Testis (tissue), 2 donors: ENCODE measurements at regions not wholly inside any gene's neighbourhood (a gene's known extent, or its start where the extent isn't known, plus 50 kb on each side); places are given as distances from the start of the nearest gene placed in this dataset.
"Not testable (repeated sequence)": the region's sequence is repeated elsewhere in the genome, so short reads cannot be mapped to it uniquely, and the experiment has no call there.

Source experiments
- DNase-seq: peaks from one replicate; pipeline ENCODE4 v3.0.0-alpha.2; 2019
- H3K27ac ChIP-seq, 2 donors: fragments of 200-600 bp; sonication (generic); one replicate each; pipeline ENCODE4 v1.5.1; 2019
- H3K27me3 ChIP-seq: fragments of 200-600 bp; sonication (generic); one replicate; pipeline ENCODE4 v1.5.1; 2019
- H3K36me3 ChIP-seq: fragments of 200-600 bp; sonication (generic); one replicate; pipeline ENCODE4 v1.5.1; 2017; ENCODE audit warnings: low read depth; ENCODE audit errors: missing control alignments
- H3K4me1 ChIP-seq: fragments of 200-600 bp; sonication (generic); one replicate; pipeline ENCODE4 v1.5.1; 2019
- H3K4me3 ChIP-seq, 2 donors: fragments of 200-600 bp; sonication (generic); one replicate each; pipeline ENCODE4 v1.5.1; 2017 to 2019
- H3K9me3 ChIP-seq: fragments of 200-600 bp; sonication (generic); one replicate; pipeline ENCODE4 v1.5.1; 2017
- POLR2A ChIP-seq: fragments of 450-650 bp; IDR thresholded peaks from one replicate; pipeline ENCODE4 v1.6.1; 2017; ENCODE audit warnings: antibody characterized with exemption, mild to moderate bottlenecking, moderate library complexity
- WGBS, 2 donors: methylation state at CpG; one replicate each; pipeline ENCODE4 v1.1.5; 2018; 5-methylcytosine and 5-hydroxymethylcytosine counted together
- intact Hi-C: fragments of 100-400 bp; cut with DNase I; formaldehyde crosslinking; loops from one replicate; pipeline ENCODE4 v1.15.1; 2023; ENCODE audit warnings: low total_unique reads
- TF ChIP-seq, protein P1 (sequence below), 3 experiments: fragments of 450-650 bp in 2 of 3; fragments of 200-600 bp in 1 of 3; sonication (generic) in 1 of 3; IDR thresholded peaks; one replicate each; pipeline ENCODE4 v1.5.1; 2016 to 2019; ENCODE audit warnings: antibody characterized with exemption in 3 of 3, mild to moderate bottlenecking in 2 of 3, moderate library complexity in 1 of 3

DNA sequence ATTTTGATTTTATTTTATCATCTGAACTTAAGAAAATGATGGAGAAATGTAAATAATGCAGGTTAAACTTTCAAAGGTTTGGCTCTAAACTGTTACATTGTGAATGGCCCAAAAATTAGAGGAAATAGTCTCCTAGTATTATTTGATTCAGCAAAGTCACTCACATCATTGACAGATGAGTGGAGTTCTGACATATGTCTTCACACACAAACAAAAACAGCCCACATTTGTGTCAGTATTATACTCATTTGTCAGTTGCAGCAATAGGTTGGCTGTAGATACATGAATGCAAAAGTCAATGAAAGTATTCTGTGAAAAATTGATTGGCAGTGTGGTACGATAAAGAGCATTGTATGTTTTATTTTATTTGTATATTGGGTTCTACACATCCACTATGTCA, 108.8 kb upstream of the BMPER start:
- Histone ChIP-seq H3K36me3 (no peaks in the 10 kb centered on the region), H3K4me1 (no peaks in the 10 kb centered on the region), H3K9me3 (no peaks in the 10 kb centered on the region), H3K27ac (no peak overlapping the region), H3K4me3 (no peak overlapping the region), H3K27me3 (no peaks in the 10 kb centered on the region)
- no peak for DNase-seq
- 95 to 96% methylated on average over 1 of the region's 1 CpG for WGBS, 2 donors
- intact Hi-C loops, result no loop called here
- TF ChIP-seq, protein P1, sequence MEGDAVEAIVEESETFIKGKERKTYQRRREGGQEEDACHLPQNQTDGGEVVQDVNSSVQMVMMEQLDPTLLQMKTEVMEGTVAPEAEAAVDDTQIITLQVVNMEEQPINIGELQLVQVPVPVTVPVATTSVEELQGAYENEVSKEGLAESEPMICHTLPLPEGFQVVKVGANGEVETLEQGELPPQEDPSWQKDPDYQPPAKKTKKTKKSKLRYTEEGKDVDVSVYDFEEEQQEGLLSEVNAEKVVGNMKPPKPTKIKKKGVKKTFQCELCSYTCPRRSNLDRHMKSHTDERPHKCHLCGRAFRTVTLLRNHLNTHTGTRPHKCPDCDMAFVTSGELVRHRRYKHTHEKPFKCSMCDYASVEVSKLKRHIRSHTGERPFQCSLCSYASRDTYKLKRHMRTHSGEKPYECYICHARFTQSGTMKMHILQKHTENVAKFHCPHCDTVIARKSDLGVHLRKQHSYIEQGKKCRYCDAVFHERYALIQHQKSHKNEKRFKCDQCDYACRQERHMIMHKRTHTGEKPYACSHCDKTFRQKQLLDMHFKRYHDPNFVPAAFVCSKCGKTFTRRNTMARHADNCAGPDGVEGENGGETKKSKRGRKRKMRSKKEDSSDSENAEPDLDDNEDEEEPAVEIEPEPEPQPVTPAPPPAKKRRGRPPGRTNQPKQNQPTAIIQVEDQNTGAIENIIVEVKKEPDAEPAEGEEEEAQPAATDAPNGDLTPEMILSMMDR (IDR thresholded peaks at IDR 0.05), result no peak
- no peak for TF ChIP-seq POLR2A

DNA sequence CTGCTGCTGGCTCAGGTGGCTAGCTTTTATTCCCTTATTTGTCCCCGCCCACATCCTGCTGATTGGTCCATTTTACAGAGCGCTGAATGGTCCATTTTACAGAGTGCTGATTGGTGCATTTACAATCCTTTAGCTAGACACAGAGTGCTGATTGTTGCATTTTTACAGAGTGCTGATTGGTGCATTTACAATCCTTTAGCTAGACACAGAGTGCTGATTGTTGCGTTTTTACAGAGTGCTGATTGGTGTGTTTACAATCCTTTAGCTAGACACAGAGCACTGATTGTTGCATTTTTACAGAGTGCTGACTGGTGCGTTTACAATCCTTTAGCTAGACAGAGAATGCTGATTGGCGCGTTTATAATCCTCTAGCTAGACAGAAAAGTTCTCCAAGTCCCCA, 107.8 kb upstream of the BMPER start:
- H3K4me3 ChIP-seq, H3K4me1 ChIP-seq, H3K9me3 ChIP-seq, H3K36me3 ChIP-seq, DNase-seq, H3K27me3 ChIP-seq, intact Hi-C loops, H3K27ac ChIP-seq: not testable (repeated sequence)
- 91 to 93% methylated on average over 6 of the region's 6 CpGs for WGBS, 2 donors

DNA sequence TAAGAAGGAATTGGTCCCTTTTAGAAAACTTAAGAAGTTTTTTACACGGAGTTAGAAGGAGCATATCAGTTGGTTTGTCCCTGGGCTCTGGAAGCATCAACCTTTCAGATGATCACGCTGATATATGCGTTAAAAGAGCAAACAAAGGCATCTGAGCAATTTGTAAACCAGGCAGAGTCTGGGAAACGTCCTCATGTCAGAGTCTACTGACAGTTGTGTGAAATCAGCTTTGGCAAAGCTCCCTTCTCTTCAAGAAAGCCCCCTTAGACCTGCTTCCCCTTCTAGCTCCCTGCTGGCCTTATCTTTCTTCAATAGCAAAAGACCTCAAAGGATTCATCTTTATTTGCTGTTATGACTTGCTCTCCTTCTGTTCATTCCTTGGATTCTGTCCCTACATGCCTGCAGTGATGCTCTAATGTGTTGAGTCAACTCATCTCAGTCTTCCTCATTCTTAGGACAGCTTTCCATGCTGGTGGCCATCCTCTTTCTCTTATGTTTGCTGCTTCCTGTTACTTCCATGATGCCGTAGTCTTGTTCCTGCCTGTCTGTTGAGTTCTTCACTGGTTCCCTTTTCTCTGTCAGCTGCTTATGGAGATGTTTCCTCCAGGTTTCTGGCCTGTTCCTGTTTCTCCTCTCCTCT, 106.5 kb upstream of the BMPER start:
- TF ChIP-seq, protein P1 (IDR thresholded peaks at IDR 0.05), result no peak
- TF ChIP-seq POLR2A, result no peak
- no peak for DNase-seq
- no peaks in the 10 kb centered on the region for H3K36me3 ChIP-seq
- H3K27ac ChIP-seq, result no peak overlapping the region
- intact Hi-C loops, result no loop called here
- 69 to 80% methylated on average over 5 of the region's 5 CpGs for WGBS, 2 donors
- H3K4me3 ChIP-seq, result no peak overlapping the region
- H3K4me1 ChIP-seq, result no peaks in the 10 kb centered on the region
- H3K27me3 ChIP-seq, result no peaks in the 10 kb centered on the region
- H3K9me3 ChIP-seq, result no peaks in the 10 kb centered on the region

DNA sequence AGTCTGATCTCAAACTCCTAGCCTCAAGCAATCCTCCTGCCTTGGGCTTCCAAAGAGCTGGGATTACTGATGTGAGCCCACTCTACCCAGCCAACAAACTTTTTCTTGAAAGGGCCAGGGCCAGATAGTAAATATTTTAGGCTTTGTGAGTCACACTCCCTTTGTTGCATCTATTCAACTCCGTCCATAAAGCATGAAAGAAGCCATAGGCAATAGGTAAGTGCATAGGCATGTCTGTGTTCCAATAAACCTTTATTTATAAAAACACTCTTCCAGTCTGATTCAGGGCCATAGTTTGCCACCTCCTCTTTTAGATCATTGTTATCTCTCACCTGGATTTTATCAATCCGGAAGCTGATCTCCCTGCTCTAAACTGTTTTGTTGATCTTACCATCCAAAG, 105.6 kb upstream of the BMPER start:
- H3K27me3 ChIP-seq, result no peaks in the 10 kb centered on the region
- H3K4me3 ChIP-seq, result no peak overlapping the region
- no peaks in the 10 kb centered on the region for H3K36me3 ChIP-seq
- H3K9me3 ChIP-seq, result no peaks in the 10 kb centered on the region
- TF ChIP-seq, protein P1 (IDR thresholded peaks at IDR 0.05), result no peak
- no peak for TF ChIP-seq POLR2A
- 94 to 96% methylated on average over 2 of the region's 2 CpGs for WGBS, 2 donors
- intact Hi-C loops, result no loop called here
- H3K27ac ChIP-seq, result no peak overlapping the region
- H3K4me1 ChIP-seq, result no peaks in the 10 kb centered on the region
- DNase-seq, result no peak

DNA sequence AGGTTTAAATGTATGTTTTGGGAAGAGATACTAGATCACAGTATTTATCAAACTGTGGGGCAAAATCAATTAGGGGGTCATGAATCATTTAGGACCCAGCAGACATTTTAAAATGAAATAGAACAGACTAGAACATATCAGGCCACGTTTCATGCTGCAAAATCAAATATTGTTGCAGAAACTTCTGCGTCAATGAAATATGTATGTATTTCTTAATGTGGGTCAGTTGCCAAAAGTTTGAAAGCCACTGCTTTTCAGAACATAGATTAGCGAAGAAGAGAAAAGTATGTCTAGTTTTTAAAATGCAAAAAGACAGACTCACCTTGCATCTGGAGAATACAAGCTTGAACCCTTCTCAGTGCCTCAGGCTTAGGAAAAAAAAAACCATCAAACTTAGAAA, 102.7 kb upstream of the BMPER start:
- DNase-seq, result no peak

More for the DNA sequence above, 102.7 kb upstream of the BMPER start:
- no peaks in the 10 kb centered on the region for H3K36me3 ChIP-seq
- no peak for TF ChIP-seq POLR2A
- TF ChIP-seq, protein P1 (IDR thresholded peaks at IDR 0.05), result no peak
- H3K27me3 ChIP-seq, result no peaks in the 10 kb centered on the region
- H3K27ac ChIP-seq, result no peak overlapping the region
- no peak overlapping the region for H3K4me3 ChIP-seq
- WGBS, 2 donors, result 90 to 92% methylated on average over 3 of the region's 3 CpGs
- peaks cover 11% of the 10 kb centered on the region for H3K4me1 ChIP-seq
- no peaks in the 10 kb centered on the region for H3K9me3 ChIP-seq
- intact Hi-C loops, result no loop called here
